IPS-NIHi7 (cell line): ENCODE measurements at regions not wholly inside any gene's neighbourhood (a gene's known extent, or its start where the extent isn't known, plus 50 kb on each side); places are given as distances from the start of the nearest gene placed in this dataset.
"Not testable (repeated sequence)": the region's sequence is repeated elsewhere in the genome, so short reads cannot be mapped to it uniquely, and the experiment has no call there.

ENCODE experiments used
- DNase-seq: peaks from one replicate; pipeline ENCODE4 v3.0.0; 2012; ENCODE audit warnings: mixed read lengths; ENCODE audit errors: extremely low spot score

GRCh38 chr2:201946746-201947145 is 86.9 kb upstream of the FZD7 start:
- DNase-seq, result not testable (repeated sequence)

- DNase-seq, result no peak
Observed at GRCh38 chr2:201947287-201947686, 86.4 kb upstream of the FZD7 start.

- DNase-seq, result peak; percentile 64
Observed at GRCh38 chr2:201949181-201949926, 84.3 kb upstream of the FZD7 start.

DNA sequence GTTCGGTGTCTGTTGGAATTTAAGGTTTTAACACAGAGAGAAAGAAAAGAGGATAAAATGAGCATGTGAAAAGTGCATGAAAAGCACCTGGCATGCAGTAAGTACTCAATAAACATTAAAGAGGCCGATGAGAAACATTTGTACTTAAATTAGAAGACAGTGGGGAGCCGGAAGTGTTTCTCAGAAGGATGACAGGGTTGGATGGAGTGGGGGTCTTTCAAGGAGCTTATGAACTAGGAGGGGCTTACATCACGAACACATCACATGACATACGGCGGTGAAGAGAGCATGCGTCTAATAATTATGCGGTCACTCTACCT is 83.8 kb upstream of the FZD7 start:
- DNase-seq, result no peak

DNA sequence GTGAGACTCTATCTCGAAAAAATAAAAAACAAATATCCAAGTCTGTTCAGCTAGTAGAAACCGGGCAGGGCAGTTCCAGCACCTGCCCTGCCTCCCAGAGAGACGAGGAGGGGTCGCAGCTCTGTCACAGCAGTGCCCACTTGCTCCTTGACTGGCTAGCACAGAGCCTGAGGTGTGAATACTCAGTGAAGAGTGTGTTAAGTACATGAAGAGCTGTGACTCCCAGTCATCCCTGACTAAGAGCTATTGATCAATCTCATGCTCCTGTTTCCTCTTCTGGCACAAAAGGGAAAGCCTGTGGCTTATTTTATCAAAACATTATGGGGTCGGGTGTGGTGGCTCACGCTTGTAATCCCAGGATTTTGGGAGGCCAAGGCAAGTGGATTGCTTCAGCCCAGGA is 83.0 kb upstream of the FZD7 start:
- DNase-seq, result no peak

GRCh38 chr2:201952187-201952586 is 81.5 kb upstream of the FZD7 start:
- peak; percentile 74 for DNase-seq

GRCh38 chr2:201953396-201953795 is 80.3 kb upstream of the FZD7 start:
- no peak for DNase-seq

DNA sequence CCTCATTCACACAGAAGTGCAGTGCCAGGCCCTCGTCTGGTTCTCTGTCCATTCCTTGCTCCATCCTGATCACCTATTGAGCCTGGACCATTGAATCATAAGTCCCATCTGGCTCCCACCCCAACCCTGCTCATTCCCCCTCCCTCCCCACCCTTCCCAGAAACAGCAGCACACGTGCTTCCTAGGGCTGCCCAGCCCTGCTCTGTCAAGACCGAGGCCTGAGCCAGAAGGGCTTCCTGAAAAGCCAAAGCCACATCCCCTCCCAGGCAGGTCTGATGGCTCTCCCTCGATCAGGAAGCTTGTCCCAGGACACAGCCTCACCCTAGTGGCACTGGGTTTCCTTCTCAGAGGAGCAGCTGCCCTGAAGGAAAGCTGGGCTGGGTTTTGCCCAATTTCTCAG is 79.8 kb upstream of the FZD7 start:
- DNase-seq, result no peak

DNA sequence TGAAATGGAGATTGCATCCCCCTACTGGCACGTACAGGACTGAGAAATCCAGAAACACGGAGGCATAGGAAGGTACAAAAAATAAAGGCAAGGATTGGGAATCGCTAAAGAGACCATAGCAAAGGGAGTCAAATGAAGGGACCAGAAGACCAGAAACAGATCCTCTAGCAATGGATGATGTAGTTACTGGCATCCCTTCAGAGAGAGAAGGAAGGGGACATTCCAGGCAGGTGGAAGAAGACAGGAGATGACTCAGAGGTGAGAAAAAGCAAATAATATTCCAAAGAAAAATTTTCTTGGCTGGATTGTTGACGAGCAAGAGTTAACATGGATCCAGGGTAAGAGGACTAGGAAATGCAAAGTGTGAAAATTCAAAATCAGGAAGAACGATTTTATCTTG is 78.4 kb upstream of the FZD7 start:
- no peak for DNase-seq

GRCh38 chr2:201955702-201956141 is 77.9 kb upstream of the FZD7 start:
- DNase-seq, result no peak

DNA sequence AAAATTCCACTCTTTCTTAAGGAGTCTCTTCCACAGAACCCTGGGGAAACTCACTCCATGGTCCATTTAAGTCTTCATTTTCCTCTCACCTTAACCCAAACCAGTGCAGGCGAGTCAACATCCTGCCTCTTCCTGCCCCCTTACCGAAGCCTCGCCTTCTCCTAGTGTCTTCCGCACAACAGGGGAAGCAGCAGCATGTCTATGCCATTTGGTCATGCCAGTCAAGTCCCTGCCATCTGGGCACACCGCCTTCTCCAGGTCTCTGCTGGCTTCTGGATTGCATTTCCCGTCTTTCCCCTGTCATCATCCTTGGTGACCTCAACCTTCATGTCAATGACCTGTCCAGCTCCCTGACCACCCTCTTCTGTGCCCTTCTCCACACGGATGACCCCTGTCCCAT is 77.3 kb upstream of the FZD7 start:
- no peak for DNase-seq

DNA sequence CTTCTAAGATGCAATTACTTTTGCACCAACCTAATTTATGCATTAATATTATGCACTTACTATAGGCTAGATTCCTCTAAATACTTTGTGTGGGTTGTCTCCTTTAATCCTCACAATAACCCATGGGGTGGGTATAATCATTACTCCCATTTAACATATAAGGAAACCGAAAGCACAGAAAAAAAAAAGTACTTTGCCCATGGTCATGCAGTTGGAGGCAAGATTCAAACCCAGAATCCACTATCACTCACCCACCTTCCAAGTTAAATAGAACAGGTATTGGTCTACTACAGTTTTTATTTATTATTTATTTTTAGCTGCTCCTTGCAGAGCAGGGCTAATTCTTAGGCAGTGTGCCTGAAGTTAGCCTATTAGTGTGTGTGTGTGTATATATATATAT is 76.6 kb upstream of the FZD7 start:
- no peak for DNase-seq

DNA sequence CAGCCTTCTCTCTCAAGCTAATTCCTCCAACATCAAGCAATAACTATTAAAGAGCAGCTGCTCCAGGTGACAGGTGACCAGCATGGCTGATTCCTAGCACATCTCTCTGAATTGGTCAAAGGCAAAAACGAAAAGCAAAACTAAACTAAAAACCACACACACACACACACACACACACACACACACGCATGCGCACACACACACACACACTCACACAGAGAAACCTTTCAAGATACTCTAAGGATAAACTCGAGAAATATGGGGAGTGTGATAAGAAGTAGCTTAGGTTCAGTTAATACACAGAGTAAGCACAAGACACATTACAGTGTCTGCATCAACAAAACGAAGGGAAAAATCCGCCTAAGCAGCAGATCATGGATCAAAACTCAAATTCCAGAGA is 74.5 kb upstream of the FZD7 start:
- no peak for DNase-seq

DNA sequence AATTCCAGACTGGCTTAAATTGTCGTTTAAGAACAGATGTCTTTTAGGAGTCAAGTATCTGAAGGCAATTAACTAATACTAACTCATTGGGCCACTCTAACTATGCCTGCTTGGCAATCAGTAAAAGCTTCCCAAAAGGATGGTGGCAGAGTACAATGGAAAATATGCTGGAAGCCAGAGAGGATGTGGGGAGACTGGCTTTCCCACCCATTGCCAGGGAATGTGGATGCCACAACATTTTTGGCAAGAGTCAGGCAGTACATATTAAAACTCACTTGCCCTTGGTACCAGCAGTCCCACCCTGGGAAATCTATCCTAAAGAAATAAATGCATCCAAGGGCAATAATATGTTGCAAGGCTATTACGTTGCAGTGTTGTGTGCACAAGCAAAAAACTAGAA is 74.0 kb upstream of the FZD7 start:
- DNase-seq, result no peak

DNA sequence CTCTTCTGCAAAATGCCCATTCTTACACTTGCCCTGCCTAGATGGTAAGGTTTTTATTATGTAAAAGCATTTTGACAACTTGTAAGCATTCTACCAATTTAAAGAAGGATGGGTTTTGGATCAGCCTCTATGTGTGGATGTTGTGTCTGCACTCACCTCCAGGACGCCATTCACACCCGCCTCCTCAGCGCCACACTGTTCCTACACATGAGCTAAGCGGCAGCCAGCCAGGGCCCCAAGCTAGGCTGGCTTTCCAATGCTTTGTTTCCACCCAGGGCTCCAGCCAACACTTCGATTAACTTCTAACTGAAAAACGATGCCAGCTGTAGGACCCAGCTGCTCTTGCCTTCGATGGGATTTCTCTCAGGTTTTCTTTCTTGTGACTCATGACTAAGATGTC is 73.3 kb upstream of the FZD7 start:
- no peak for DNase-seq

- no peak for DNase-seq
Observed at GRCh38 chr2:201961401-201961800, 72.3 kb upstream of the FZD7 start.

DNA sequence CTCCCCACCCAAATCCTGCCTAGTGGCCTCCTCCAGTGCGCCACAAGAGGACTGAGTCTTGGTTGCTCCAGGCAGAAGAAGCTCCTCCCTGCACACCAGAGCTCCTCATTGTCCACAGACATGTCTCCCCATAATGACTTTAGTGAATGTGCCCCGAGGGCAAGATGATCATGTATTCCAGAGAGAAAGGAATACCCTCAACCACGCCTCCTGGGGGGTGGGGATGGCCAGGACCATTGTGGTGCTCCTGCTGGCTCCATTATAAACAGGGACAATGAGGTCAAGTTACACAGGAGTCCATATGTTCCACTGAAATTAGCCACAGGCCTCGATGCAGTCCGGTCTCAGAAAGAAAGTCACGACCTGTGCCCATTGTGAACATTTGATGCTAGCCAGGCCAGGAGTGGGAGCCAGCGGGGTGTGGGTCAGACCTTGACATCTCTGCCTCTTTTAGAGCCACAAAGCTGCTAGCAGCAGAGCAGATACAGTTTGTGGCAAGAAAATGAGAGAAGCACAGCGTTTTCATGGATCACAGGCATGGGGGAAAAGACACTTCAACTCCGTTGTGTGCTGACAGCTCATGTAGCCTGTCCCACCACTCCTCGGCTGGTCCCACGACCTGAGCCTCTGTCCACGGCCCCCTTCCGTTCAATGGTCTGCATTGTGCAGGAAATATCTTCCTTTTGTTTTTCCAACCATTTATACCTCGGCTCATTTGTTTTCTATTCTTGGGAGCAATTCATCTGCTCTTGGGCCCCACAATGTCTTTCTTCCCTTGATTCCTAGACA is 70.7 kb upstream of the FZD7 start:
- DNase-seq, result no peak

GRCh38 chr2:201964011-201964410 is 69.6 kb upstream of the FZD7 start:
- DNase-seq, result no peak

- DNase-seq, result no peak
Observed at GRCh38 chr2:201964631-201965206, 68.9 kb upstream of the FZD7 start.

DNA sequence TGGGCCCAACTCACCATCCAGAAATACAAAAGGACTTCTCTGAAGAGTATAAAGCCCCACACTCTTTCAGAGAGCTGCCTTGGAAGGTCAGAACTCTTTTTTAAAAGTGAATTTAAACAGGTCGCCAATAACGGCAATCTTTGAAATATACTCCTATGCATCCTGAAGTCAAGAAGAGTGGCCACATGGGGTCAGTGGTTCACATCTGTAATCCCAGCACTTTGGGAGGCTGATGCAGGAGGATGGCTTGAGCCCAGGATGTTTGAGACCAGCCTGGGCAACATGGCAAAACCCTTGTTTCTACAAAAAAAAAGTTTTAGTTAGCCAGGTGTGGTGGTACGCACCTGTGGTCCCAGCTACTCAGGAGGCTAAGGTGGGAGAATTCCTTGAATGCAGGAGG is 68.1 kb upstream of the FZD7 start:
- no peak for DNase-seq

GRCh38 chr2:201966691-201967438 is 66.8 kb upstream of the FZD7 start:
- DNase-seq, result no peak

DNA sequence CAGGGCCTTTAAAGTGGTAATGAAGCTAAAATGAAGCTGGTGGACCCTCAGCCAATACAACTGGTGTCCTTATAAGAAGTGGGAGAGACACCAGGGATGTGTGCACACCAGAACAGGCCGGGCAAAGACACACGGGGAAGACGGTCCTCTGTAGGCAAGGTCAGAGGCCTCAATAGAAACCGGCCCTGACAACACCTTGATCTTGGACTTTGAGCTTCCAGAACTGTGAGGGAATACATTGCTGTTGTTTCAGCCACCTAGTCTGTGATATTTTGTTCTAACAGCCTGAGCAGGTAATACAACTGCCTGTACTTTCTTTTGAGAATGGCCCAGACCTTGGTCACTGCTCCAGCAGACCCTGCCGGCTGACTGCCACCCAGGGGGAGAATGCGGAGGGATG is 65.6 kb upstream of the FZD7 start:
- no peak for DNase-seq
